Hindlimb muscle (tissue), 1 donor: ENCODE measurements at regions not wholly inside any gene's neighbourhood (a gene's known extent, or its start where the extent isn't known, plus 50 kb on each side); places are given as distances from the start of the nearest gene placed in this dataset.
"Not testable (repeated sequence)": the region's sequence is repeated elsewhere in the genome, so short reads cannot be mapped to it uniquely, and the experiment has no call there.

Source experiments
- DNase-seq: peaks from one replicate; pipeline ENCODE4 v3.0.0-alpha.2; 2013

DNA sequence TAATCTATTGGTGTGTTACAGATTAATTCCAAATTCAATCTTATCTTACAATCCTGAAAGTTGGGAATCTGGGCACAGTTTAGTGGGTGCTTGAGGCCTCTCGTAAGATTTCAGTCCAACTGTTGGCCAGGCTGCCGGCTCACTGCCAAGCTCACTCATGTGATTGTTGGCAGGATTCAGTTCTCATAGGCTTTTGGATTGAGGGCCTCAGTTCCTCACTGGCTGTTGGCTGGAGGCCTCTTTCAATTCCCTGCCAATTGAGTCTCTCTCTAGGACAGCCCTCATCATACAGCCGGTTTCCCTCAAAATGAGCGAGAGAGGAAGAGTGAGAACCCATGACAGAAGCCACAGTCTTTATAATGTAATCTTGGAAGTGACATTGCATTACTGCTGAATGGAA lies 123.5 kb upstream of the FBXO33 start:
- no peak for DNase-seq

DNA sequence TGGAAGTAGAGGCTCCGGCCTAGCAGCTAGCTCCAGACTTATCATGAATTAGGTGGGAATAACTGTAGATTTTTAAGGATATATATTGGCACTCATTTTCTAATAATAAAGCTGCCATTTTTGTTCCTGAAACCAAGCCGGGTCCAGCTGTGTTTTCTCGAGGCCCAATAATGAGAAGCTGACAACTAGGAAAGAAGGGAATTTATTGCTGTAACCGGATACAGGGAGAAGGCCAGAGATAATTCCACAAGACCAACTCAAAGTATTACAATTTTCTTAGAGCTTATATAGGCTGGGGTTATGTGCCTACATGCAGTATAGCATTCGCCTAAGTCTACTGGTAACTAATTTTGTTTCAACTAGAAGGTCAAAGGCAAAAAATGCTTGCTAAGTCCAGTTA lies 122.3 kb upstream of the FBXO33 start:
- DNase-seq, result no peak

DNA sequence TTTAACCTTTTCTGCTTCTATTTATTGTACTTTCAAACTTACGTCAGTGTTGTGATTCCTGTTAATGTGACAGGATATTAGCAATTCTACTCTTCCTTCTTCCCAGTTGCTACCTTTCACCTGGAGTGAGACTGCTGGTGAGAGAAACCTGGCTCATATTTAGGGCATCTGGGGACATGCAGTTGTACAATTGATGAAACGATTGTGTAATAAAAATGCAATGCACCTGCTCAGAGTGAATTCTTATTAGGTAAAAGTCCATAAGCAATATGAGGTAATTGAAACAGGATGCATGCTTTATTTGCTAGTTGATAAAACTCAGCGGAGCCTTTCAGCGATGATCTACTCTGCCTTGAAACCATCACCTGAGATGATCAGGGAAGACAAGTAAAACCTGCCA lies 116.1 kb upstream of the FBXO33 start:
- DNase-seq, result no peak

DNA sequence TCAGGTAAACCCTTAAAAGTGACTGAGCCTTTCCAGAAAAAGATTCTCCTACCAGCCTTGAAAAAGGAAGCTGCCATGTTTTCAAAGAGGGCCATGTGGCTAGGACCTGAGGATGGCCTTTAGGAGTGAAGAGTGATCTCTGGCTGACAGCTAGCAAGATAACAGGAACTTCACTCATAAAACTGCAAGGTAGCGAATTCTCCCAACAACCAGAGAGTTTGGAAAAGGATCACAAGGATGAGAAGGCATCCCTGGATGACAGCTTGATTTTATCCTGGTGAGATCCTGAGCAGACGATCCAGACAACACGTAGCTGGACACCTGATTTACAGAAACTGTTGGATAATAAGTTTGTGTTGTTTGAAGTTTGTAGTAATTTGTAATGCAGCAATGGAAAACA lies 115.6 kb upstream of the FBXO33 start:
- DNase-seq, result no peak

DNA sequence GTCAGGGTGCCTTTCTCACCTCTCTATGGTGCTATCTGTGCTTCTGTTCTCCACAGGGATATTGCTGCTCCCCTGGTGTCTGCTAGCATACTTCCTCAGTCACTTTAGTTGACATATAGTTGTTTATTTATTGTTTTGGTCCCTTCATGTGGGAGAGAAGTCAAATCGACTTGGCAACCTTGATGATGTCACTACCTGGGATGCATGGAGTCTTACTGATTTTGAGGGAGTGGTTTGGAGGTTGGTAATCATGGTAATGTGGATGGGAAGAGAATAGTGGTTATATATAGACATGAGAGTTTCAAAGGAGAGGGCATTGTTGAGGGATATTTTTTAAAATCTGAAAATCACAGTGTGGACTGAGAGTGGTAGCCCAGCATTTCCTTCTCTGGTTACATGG lies 73.6 kb upstream of the FBXO33 start:
- no peak for DNase-seq

DNA sequence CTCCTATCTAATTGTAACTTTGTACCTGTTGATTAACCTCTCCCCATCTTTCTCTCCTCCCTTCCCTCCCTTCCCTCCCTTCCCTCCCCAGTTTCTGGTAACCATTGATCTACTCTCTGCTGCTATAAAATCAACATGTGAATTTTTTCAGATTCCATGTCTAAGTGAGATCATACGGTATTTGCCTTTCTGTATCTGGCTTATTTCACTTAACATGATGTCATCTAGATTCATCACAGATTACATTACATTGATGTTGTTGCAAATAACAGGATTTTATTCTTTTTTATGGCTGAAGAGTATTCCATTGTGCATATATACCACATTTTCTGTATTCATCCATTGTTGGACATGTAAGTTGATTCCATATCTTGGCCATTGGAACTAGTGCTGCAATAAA lies 68.0 kb upstream of the FBXO33 start:
- DNase-seq, result no peak

DNA sequence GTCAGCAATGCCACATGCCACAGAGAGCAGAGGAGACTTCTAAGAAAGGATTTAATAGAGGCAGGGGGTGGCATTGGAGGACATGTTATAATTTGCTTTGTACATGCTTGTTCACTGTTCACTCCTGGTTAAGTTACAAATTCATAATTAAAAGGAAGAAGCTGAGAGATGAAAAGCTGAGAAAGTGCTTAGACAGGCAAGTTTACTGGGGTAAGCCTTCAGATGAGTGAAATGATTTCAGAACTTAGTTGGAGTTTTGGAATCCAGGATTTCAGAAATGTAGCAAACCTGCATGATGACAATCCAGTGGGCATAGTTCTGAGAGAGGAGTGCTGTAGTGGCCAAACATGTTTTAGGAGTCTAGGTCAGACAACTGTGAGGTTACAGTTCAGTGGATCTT lies 67.3 kb upstream of the FBXO33 start:
- no peak for DNase-seq

DNA sequence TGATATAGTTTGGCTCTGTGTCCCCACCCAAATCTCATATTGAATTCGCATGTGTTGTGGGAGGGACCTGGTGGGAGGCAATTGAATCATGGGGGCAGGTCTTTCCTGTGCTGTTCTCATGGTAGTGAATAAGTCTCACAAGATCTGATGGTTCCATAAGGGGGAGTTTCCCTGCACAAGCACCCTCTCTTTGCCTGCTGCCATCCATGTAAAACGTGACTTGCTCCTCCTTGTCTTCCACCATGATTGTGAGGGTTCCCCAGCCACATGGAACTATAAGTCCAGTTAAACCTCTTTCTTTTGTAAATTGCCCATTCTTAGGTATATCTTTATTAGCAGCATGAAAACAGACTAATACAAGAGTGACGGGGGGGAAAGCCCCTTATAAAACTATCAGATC lies 65.4 kb upstream of the FBXO33 start:
- DNase-seq, result not testable (repeated sequence)

DNA sequence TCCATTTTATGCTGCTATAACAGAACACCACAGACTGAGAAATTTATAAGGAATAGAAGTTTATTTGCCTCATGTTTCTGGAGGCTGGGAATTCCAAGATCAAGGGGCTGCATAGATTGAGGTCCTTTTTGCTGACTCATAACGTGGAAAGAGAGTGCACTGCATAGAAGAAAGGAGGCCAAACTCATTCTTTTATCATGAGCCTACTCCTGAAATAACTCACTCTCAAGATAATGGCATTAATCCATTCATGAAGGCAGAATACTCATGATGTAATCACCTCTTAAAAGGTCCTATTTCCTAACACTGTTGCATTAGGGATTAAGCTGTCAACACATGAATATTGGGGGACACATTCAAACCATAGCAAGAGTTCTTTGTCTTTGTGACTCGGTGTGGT lies 60.0 kb upstream of the FBXO33 start:
- DNase-seq, result no peak

DNA sequence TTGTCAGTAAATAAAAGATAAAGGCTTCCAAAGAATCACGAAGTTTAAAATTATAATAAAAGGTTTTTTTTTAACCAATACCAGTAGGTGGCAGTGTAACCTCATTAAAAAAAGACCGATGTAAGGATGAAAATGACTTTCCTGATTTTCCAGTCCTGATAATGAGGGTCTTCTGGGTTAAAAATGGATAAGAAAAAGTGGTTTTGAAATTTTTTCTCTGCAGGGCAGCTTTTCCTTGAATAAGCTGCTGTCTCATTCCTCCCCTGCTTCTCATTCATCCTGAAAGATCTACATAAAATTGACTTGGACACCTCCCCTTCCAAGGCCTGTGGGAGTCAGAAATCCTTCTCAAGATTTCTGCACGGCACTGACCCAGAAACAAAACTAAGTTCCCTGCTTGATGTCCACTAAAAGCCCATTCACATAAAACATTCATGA lies 58.9 kb upstream of the FBXO33 start:
- peak; percentile 31 for DNase-seq

DNA sequence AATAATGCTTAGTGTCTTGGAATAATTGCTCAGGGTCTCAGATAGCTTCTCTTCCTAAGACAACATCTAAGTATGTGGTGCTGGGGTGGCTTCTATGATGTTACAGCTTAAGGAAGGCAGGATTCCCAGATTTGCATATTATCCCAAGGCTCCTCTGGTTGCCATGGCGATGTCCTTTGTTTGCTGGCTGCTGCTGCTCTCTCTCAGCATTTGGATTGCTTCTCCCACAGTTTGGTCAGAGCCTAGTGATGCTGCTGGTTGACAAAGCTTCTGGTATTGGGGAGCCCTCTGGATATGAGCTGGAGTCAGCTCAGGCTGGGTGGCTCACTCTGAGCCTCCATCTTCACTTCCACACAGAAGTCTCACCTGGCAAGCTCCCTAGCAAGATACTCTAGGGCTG lies 56.4 kb upstream of the FBXO33 start:
- DNase-seq, result peak; percentile 45

DNA sequence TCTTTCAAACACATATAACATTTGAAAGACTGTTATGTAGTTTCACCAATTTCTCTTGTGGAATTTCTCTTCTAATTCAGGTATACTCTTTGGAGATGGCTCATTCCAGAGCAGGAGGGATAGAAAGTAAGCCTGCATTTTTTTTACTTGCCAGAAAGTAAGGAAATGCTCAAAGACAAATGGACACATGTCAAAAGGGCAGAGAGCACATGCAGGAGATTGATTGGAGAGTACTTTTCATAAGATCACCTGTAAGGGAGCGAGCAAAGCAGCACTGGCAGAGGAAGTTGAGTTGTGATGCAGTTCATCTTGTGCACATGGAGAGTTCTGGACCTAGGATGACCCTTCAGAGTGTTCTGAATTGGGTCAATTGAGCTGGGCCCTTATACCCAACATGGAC lies 51.4 kb upstream of the FBXO33 start:
- no peak for DNase-seq
